ENCODE measurements at regions not wholly inside any gene's neighbourhood (a gene's known extent, or its start where the extent isn't known, plus 50 kb on each side); places are given as distances from the start of the nearest gene placed in this dataset.

DNA sequence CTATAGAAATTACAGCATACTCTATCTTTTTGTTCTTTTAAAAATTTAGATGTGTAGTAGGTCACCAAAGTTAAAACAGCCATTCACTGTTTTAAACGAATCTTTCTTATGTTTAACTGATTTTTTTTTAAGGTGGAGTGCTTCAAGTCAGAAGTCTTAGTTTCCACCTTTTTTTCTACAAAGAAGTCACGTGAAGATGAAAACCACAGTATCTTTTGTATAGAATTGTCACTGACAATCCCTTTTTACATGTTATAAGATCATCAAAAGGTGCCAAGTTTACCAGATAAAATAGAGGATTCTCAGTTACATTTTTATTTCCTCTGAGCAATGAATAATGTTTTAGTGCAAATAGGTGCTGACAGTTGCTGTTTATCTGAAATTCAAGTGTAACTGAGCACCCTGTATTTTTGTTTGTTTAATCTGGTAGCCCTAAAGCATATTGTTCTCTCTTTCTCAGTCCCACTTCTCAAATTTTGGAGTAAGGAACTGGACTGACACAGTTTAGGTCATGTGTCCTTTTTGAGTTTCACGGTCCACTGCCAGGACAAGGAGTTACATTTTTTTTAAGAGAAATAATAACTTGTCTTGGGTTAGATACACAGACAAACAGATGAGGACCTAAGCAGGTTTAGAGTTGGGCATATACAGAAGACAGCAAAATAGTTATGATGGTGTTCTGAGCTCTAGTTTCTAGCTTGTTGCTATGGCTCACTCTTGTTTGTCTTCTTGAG is 233.2 kb upstream of the MBL2 start:
- no peak for DNase-seq (ENCODE audit: low spot score)

DNA sequence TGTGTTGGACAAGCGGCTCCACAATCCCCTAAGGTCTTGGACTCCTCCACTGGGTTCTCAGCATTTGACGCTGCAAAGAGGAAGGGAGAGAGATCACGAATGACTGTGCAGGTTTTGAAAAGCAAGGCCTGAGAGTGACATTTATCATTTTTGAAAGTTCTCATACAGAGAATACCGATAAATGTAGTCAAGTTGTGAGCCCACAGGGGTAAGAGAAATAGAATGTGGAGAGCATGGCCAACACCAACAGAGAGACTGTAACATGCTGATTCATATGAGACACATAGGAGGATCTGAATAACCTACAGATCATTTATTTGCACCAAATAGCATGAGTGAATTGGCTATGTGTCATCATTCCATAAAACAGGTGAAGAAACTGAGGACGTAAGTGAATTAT is 230.5 kb upstream of the MBL2 start:
- no peak for DNase-seq (ENCODE audit: low spot score)

DNA sequence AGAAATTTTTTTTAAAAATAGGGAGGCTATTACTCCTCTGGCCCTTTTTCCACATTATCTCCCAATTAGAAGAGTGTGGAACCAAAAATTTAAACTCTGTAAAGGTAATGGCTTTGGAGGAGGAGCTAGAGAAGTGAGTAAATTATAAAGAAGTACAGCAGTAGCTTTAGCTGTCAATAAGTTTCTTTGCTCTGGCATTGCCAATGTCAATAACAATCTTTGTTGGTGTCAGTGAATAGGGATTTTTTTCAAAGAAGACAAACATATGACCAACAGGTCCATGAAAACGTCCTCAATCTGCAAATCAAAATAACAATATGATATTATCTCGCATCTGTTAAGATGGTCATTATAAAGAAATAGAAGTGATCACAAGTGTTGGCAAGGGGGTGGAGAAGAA is 227.1 kb upstream of the MBL2 start:
- DNase-seq (ENCODE audit: low spot score), result no peak

- DNase-seq (ENCODE audit: low spot score), result no peak
Observed at GRCh38 chr10:52999258-52999657, 226.7 kb upstream of the MBL2 start.

DNA sequence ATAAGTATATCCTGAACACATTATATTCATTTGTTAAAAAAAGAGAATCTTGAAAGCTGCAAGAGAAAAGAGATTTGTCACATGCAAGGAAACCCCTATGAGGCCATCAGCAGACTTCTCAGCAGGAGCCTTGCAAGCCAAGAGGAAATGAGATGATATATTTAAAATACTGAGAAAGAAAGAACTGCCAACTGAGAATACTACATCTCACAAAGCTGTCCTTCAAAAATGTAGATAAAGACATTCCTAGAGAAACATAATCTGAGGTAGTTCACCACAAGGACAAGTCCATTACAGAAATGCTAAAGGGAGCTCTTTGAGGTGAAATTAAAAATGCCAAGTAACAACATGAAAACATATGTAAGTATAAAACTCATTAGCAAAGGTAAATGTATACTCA is 224.4 kb upstream of the MBL2 start:
- no peak for DNase-seq (ENCODE audit: low spot score)

DNA sequence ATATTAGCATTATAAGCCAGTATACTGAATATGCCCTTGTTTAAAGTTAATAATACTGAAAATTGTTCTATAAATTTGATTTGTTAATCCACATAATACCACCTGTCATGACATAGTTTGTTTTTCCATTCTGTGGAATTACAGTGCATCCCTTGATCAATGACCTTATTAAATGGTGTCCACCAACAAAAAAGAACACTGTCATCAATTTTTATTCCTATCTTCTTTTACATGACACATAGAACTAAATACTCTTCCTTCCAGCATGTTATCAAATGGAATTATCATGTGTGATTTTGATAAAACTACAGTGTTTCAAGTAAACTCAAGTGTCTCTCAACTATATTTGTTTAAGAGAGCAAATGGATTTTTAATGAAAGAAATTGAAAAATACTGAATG is 221.8 kb upstream of the MBL2 start:
- DNase-seq (ENCODE audit: low spot score), result no peak

GRCh38 chr10:52993109-52993508 is 220.5 kb upstream of the MBL2 start:
- DNase-seq (ENCODE audit: low spot score), result no peak

DNA sequence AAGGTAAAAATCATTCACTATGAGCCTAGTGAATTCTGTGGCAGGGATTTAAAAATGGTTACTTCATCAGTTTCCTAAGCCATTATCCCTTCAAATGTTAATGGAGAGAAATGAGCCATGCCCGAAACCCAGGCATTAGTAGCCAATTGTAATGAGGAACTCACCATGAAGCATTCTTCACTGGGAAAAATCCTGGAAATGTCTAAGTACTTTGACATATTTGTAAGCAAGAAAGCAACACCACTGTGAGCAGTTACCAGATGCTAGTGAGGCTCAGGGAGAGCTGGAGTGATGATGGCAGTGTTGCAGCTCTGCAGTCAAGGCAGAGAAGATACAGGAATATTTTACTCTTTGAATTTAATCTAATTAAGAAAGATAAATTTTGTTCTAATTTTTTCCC is 220.0 kb upstream of the MBL2 start:
- no peak for DNase-seq (ENCODE audit: low spot score)

GRCh38 chr10:52988923-52989322 is 216.3 kb upstream of the MBL2 start:
- no peak for DNase-seq (ENCODE audit: low spot score)

DNA sequence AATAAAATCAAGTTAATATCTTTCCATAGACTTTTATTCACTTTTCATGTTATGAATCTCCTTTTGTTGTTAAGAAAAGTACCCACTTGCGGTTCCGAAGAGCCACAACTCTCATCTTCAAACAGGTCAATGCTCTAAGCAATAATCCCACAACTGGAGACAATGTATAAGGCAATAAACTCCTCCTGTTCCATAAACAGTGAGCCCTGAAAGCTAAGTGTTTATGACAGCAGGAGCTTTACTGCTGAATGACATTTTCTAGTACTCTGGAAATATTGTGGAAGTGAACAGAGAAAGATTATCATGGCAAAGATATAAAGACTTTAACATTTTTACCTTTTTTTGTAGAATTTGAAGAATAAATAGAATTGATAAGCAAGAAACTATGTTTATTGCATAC is 213.5 kb upstream of the MBL2 start:
- DNase-seq (ENCODE audit: low spot score), result no peak

- no peak for DNase-seq (ENCODE audit: low spot score)
Observed at GRCh38 chr10:52984169-52984568, 211.6 kb upstream of the MBL2 start.

DNA sequence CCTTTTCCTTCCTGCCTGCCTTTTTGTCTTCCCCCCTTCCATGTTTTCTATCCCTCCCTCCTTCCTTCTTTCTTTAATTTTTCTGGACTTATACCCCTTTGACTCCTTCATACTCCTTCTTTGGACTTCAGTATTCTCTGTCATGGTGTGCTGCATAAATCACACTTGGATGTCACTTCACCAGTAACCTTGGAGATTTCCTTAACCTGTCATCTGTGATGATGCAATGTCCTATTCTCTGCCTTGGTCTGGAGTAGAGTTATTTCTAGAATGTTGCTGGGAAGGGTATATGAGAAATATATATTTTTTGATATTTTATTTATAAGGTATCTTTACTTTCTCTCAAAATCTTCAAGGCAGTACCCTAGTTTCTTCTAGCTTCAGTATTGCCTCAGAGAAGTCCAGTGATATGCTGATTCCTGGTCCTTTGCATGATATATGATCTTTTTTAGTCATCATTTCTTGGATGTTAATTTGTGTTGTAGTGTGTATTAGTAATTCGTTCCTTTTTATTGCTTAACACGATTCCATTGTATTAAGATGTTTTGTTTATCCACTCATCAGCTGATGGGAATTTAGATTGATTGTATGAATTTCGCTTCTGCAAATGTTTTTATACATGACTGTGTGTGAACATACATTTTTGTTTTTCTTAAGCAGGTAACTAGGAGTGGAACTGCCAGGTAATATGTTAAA is 206.9 kb upstream of the MBL2 start:
- DNase-seq (ENCODE audit: low spot score), result no peak

DNA sequence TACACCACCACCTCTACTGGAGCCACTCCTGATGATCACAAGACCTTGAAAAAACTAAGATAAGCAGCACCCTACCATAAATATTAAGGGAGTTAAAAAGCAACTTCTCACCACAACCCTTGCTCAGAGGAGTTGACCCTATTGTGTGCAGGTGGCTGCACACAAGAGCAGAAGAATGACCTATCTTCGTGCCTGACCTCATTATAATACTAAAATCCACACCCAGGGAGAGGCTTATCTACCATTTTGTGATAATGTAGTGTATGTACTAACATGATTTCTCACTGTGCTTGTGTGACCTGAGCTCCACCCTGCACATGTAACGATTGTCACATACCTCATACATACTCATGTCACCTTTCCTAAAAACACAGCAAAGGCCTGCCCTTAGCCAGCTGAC is 205.0 kb upstream of the MBL2 start:
- DNase-seq (ENCODE audit: low spot score), result no peak

- no peak for DNase-seq (ENCODE audit: low spot score)
Observed at GRCh38 chr10:52967806-52968795, 195.5 kb upstream of the MBL2 start.

GRCh38 chr10:52966904-52967303 is 194.3 kb upstream of the MBL2 start:
- DNase-seq (ENCODE audit: low spot score), result no peak

GRCh38 chr10:52965938-52966401 is 193.4 kb upstream of the MBL2 start:
- no peak for DNase-seq (ENCODE audit: low spot score)

GRCh38 chr10:52965509-52965908 is 192.9 kb upstream of the MBL2 start:
- no peak for DNase-seq (ENCODE audit: low spot score)

DNA sequence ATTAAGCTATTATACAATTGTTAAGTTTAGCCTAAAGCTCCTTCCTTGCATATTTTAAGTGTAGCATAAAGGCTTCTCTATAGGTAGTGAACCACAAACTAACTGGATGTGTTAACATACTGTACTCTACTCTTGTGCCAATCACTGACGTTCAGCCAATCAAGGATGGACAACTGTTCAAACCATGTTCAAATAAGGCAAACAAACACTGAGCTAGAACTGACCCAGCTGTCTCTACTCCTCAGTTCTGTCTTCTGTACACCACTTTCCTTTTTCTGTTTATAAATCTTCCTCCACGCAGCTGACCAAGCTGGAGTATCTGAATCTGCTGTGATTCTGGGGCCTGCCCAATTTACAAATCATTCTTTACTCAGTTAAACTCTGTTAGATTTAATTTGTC is 188.7 kb upstream of the MBL2 start:
- DNase-seq (ENCODE audit: low spot score), result no peak

DNA sequence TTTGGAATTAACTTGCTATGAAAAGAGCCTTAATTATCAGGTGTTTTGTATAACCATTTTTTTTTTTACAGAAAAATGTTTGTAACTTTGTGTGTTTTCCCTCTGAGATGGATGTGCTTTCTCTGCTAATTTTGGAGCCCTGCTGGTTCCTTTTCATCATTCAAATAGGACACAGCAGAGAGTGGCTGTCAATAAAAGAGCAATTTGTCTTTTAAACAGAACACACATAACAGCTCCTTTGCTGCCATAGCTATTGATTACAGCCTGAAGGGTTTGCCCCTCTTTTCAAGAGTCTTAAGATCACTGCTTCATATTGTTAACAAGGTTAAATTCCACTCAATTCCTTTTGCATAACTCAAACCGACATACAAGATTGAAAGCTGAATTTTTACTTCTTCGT is 187.2 kb upstream of the MBL2 start:
- DNase-seq (ENCODE audit: low spot score), result no peak

DNA sequence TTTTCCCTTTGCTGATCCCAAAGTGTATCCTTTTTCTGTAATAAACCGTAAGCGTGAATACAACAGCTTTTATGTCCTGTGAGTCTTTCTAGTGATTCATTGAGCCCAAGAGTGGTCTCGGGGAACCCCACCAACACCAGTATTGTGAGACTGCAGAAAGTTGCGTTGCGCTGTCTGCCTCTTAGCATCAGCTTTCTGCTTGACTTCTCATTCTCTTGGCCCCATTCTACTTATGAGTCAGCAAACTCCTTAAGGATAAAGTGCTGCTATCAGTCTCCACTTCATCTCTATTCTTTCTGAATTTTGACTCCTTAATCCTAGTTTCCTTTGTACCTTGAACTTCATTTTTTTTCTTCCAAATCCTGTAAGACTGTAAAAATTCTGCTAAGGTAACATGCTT is 184.3 kb upstream of the MBL2 start:
- DNase-seq (ENCODE audit: low spot score), result no peak

DNA sequence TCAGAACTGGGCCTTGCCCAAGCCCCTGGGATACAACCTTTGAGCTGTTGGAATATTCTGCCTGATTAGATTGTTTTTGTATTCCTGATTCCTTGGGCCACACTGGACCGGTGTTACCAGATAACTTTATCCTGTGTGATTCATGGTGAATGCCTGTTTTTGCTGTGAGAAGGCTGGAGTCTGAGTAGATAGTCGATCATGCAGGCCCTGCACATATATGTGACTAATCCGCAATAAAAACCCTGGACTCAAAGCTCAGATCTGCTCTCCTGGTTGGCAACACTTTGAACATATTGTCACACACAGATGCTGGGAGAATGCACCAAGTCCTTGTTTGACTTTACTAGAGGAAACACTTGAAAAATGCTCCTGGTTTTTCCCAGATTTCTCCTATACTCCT is 183.9 kb upstream of the MBL2 start:
- no peak for DNase-seq (ENCODE audit: low spot score)

- no peak for DNase-seq (ENCODE audit: low spot score)
Observed at GRCh38 chr10:52955337-52955736, 182.8 kb upstream of the MBL2 start.

GRCh38 chr10:52954407-52954806 is 181.8 kb upstream of the MBL2 start:
- DNase-seq (ENCODE audit: low spot score), result no peak
